NOMO-1 treated with DMSO at 0.1 percent for 48 hours (cell line): ENCODE measurements at regions not wholly inside any gene's neighbourhood (a gene's known extent, or its start where the extent isn't known, plus 50 kb on each side); places are given as distances from the start of the nearest gene placed in this dataset.

ENCODE experiments used
- DNase-seq: peaks from one replicate; lab custom pipeline; 2025; ENCODE audit not compliant: unreplicated experiment; lab: John Stamatoyannopoulos, UW

- DNase-seq = no peak
These were observed 413.7 kb downstream of the QKI start for GRCh38 chr6:163828038-163828795.

GRCh38 chr6:163827143-163827542 lies 412.6 kb downstream of the QKI start:
- no peak for DNase-seq

GRCh38 chr6:163826629-163827028 lies 412.1 kb downstream of the QKI start:
- DNase-seq = no peak

GRCh38 chr6:163825033-163825432 lies 410.5 kb downstream of the QKI start:
- DNase-seq = no peak

- DNase-seq = no peak
These were observed 409.1 kb downstream of the QKI start for GRCh38 chr6:163823577-163823976.

- no peak for DNase-seq
These were observed 406.4 kb downstream of the QKI start for GRCh38 chr6:163820745-163821458.

GRCh38 chr6:163820171-163820570 lies 405.7 kb downstream of the QKI start:
- DNase-seq = no peak

- no peak for DNase-seq
These were observed 404.2 kb downstream of the QKI start for GRCh38 chr6:163818719-163819118.

- no peak for DNase-seq
These were observed 401.9 kb downstream of the QKI start for GRCh38 chr6:163816441-163816840.

- DNase-seq = no peak
These were observed 401.3 kb downstream of the QKI start for GRCh38 chr6:163815796-163816195.

GRCh38 chr6:163814494-163815364 lies 400.2 kb downstream of the QKI start:
- no peak for DNase-seq

GRCh38 chr6:163813979-163814493 lies 399.5 kb downstream of the QKI start:
- no peak for DNase-seq

- DNase-seq = no peak
These were observed 396.8 kb downstream of the QKI start for GRCh38 chr6:163811317-163811716.

- DNase-seq = no peak
These were observed 394.8 kb downstream of the QKI start for GRCh38 chr6:163809364-163809763.

GRCh38 chr6:163808871-163809270 lies 394.4 kb downstream of the QKI start:
- DNase-seq = no peak

- DNase-seq = no peak
These were observed 393.7 kb downstream of the QKI start for GRCh38 chr6:163808231-163808630.

- no peak for DNase-seq
These were observed 392.4 kb downstream of the QKI start for GRCh38 chr6:163806755-163807499.

GRCh38 chr6:163804991-163805390 lies 390.5 kb downstream of the QKI start:
- DNase-seq = no peak

GRCh38 chr6:163802267-163802666 lies 387.7 kb downstream of the QKI start:
- no peak for DNase-seq

- DNase-seq = no peak
These were observed 382.9 kb downstream of the QKI start for GRCh38 chr6:163797296-163797845.
